BLaER1 (cell line): ENCODE measurements at regions not wholly inside any gene's neighbourhood (a gene's known extent, or its start where the extent isn't known, plus 50 kb on each side); places are given as distances from the start of the nearest gene placed in this dataset.

ENCODE experiments used
- H3K27ac ChIP-seq: shearing (Covaris generic); formaldehyde crosslinking; 2 replicates; pipeline ENCODE4 v1.8.1; 2022
- H3K27me3 ChIP-seq: shearing (Covaris generic); formaldehyde crosslinking; 2 replicates; pipeline ENCODE4 v1.8.1; 2022
- H3K36me3 ChIP-seq: shearing (Covaris generic); formaldehyde crosslinking; 2 replicates; pipeline ENCODE4 v1.8.1; 2022
- H3K4me1 ChIP-seq: shearing (Covaris generic); formaldehyde crosslinking; 2 replicates; pipeline ENCODE4 v1.8.1; 2022
- H3K4me2 ChIP-seq: shearing (Covaris generic); formaldehyde crosslinking; 2 replicates; pipeline ENCODE4 v1.8.1; 2022
- H3K4me3 ChIP-seq: shearing (Covaris generic); formaldehyde crosslinking; 2 replicates; pipeline ENCODE4 v1.8.1; 2022
- H3K9ac ChIP-seq: shearing (Covaris generic); formaldehyde crosslinking; 2 replicates; pipeline ENCODE4 v1.8.1; 2022
- H3K9me3 ChIP-seq: shearing (Covaris generic); formaldehyde crosslinking; 2 replicates; pipeline ENCODE4 v1.8.1; 2022
- H4K20me1 ChIP-seq: shearing (Covaris generic); formaldehyde crosslinking; 2 replicates; pipeline ENCODE4 v1.8.1; 2022
- Cebpa-rat ChIP-seq: shearing (Covaris generic); IDR thresholded peaks from 2 replicates; pipeline ENCODE4 v1.8.1; 2022

DNA sequence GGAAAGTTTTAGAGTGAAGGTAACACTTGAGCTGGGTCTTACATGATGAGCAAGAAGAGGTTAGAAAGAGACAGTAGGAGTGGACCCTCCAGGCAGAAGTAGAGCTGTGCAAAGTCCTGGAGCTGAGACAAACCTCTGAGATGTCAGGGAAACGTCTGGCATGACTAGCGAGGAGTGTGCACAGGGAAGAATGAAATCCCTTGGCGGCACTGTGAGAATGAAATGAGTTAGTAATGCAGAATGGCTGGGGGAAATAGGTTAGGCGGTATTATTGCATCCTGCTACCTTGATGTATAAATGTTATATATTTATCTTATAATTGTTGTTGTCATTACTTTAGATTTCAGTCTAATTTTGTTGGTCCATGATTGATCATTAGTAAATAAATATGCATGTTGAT is 457.9 kb upstream of the CCL2 start:
- Histone ChIP-seq H4K20me1 (no peaks in the 10 kb centered on the region), H3K9me3 (no peaks in the 10 kb centered on the region), H3K4me2 (no peak overlapping the region), H3K4me1 (no peaks in the 10 kb centered on the region), H3K4me3 (no peak overlapping the region), H3K27ac (no peak overlapping the region), H3K27me3 (no peaks in the 10 kb centered on the region), H3K36me3 (no peaks in the 10 kb centered on the region), H3K9ac (no peak overlapping the region)
- TF ChIP-seq Cebpa-rat = no peak

DNA sequence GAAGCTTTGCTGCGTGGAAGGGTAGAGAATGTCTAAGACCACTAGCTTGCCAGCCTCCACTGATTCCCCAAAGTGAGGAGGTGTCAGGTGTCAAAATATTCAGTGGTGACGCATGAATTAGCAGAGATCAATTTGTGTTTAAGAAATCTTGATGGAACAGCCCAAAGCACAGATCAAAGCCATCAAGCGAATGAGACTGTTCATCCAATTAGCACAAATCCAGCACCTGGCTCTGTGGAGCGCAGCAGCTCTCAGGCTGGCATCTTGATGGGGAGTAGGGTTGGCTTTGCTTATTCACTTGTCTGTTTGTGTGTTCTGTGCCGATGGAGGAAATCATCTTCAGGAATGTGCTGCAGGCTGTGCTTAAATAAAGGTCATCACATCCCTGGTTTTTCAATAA is 456.8 kb upstream of the CCL2 start:
- Histone ChIP-seq H3K9me3 (no peaks in the 10 kb centered on the region), H3K4me2 (no peak overlapping the region), H3K4me1 (no peaks in the 10 kb centered on the region), H3K36me3 (no peaks in the 10 kb centered on the region), H4K20me1 (no peaks in the 10 kb centered on the region), H3K9ac (no peak overlapping the region), H3K27me3 (no peaks in the 10 kb centered on the region), H3K27ac (no peak overlapping the region), H3K4me3 (no peak overlapping the region)
- no peak for TF ChIP-seq Cebpa-rat

DNA sequence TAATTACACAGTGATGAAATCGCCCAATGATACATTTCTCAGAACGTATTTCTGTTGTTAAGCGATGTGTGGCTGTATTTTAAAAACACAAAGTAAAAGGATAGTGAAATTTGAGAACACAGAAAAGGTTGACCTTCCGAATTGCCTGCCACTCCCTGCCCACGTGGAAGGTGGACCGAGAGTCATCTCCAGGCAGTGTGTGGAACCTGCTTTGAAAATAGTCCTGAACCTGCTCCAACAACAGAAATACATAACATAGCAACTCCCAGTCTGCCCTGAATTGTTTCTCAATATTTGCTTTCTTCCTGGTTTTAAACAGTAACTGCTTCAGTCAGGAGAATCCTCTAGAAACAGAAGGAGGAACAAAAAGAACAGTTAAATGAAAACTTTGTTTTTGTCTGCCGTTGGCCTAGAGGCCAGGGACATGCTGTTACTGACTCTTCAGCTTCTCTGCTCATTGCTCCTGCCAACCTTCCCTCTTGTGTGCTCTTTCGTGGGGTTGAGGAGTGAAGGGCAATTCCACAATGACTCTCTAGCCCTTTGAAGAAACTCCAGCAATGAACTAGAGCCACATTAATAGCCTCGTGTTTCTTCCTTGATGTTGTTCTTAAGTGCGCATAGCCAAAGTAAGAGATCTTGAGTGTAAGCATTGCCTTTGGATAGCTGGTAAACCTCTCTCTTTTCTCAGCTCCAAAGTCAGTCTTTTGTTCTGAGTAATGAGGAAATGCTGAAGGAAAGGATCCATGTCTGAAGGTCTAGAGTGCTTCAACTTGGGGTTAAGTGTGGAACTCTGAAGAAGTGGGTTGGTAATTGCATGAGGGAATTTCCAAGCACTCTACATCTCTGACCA is 452.5 kb upstream of the CCL2 start:
- Histone ChIP-seq H3K4me2 (no peak overlapping the region), H3K9ac (no peak overlapping the region), H4K20me1 (no peaks in the 10 kb centered on the region), H3K27me3 (no peaks in the 10 kb centered on the region), H3K4me1 (no peaks in the 10 kb centered on the region), H3K9me3 (no peaks in the 10 kb centered on the region), H3K27ac (no peak overlapping the region), H3K36me3 (no peaks in the 10 kb centered on the region), H3K4me3 (no peak overlapping the region)
- no peak for TF ChIP-seq Cebpa-rat

DNA sequence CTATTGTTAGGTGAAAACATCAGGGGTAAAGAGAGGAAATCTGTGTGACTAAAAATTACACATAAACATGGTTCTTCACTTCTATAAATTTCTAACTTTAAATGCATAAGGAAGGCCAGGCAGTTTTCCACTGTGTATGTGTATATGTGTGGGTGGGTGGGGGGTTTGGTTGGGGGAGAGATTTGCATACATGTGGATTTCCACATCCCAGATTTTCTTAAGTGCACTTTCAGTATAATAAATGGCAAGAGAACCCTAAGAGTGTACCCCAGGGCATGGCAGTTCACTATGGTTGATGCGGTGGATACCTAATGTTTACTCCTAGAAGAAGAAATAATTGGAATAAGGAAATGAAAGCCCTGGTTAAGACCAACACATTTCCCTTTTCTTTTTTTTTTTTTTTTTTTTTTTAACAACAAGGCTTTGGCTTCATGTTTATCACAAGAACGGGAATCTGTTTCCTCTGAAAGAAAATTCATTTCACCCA is 451.8 kb upstream of the CCL2 start:
- Histone ChIP-seq H3K4me1 (no peaks in the 10 kb centered on the region), H3K9ac (no peak overlapping the region), H3K27me3 (no peaks in the 10 kb centered on the region), H3K36me3 (no peaks in the 10 kb centered on the region), H3K4me2 (no peak overlapping the region), H3K4me3 (no peak overlapping the region), H4K20me1 (no peaks in the 10 kb centered on the region), H3K27ac (no peak overlapping the region), H3K9me3 (no peaks in the 10 kb centered on the region)
- no peak for TF ChIP-seq Cebpa-rat

DNA sequence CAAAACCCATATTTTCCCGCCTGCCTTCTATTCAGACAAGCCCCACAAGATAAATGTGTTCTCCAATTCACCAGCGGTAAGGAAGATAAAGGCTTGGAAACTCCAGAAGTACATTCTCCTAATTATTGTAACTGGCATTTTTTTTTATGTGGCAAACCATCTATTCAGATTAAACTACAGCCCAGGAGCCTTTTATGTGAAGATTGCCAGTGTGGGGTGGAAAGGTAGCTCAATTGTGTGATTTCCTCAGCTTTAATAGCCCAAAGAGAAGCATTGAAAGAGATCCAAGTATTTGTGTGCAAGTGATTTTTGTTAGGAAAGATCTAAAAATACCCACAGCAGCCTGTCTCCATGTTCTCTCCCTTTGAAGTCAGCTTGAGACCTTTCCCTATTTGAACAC is 451.4 kb upstream of the CCL2 start:
- TF ChIP-seq Cebpa-rat = no peak
- Histone ChIP-seq H4K20me1 (no peaks in the 10 kb centered on the region), H3K27ac (no peak overlapping the region), H3K4me3 (no peak overlapping the region), H3K27me3 (no peaks in the 10 kb centered on the region), H3K36me3 (no peaks in the 10 kb centered on the region), H3K4me2 (no peak overlapping the region), H3K9ac (no peak overlapping the region), H3K9me3 (no peaks in the 10 kb centered on the region), H3K4me1 (no peaks in the 10 kb centered on the region)

DNA sequence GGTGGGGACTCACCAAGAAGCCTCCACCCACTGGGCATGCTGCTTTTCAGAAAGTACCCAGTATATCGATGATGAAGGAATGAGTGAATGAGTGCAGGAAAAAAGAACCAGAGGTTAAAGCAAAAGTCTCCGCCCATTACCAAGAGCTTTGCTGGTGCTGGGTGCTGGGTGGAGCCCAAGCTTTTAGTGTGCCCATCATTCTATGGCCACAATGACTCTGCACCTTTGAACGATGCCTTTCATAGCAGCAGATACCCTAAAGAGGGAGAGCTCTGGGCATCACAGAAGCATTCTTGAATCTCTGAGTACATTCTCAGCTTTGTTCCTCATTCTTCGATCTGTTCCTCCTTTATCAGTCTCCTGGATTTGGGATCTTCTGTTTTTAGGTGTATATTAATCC is 450.7 kb upstream of the CCL2 start:
- Histone ChIP-seq H3K4me1 (no peaks in the 10 kb centered on the region), H3K9me3 (no peaks in the 10 kb centered on the region), H4K20me1 (no peaks in the 10 kb centered on the region), H3K27me3 (no peaks in the 10 kb centered on the region), H3K36me3 (no peaks in the 10 kb centered on the region), H3K4me2 (no peak overlapping the region), H3K27ac (no peak overlapping the region), H3K4me3 (no peak overlapping the region), H3K9ac (no peak overlapping the region)
- TF ChIP-seq Cebpa-rat = no peak

DNA sequence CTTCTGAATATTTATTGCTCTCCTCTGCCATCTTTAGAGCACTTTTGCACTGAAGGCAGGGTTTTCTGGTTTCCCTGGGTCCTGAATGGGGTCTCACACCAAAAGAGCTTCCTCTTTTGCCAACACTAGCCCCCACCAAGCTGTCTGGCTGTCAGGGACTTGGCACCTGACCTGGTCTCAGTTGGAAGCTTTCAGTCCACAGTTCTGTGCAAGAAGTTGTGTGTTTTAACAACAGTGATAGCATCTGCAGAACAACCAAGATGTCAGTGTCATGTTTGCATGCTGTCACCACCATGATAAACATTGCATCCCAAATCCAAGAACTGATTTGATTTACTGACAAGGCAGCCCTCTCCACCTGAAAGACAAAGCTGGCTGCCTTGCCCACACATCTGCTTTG is 448.5 kb upstream of the CCL2 start:
- Histone ChIP-seq H3K27ac (no peak overlapping the region), H3K9ac (no peak overlapping the region), H3K4me2 (no peak overlapping the region), H3K36me3 (no peaks in the 10 kb centered on the region), H3K4me1 (peaks cover 8% of the 10 kb centered on the region; the same call in 1 of the 2 replicates), H4K20me1 (no peaks in the 10 kb centered on the region), H3K9me3 (no peaks in the 10 kb centered on the region), H3K4me3 (no peak overlapping the region), H3K27me3 (no peaks in the 10 kb centered on the region)
- no peak for TF ChIP-seq Cebpa-rat

DNA sequence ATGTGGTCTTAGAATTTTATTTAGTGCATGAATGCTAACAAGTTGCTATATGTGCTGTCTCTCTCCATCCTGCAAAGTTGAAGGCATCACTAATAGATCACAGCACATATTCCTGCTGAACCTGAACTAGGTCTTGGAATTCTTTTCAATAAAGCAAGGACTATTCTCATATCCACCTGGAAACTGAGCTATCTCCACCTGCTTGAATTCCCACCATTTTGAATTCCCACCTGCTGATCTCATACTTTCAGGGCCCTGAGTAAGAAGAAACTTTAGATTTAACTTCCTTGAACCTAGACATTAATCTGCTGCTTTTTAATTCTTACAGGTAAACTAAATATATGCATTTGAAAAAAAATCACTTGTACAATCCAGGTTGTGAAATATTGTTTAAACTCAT is 445.3 kb upstream of the CCL2 start:
- H4K20me1 ChIP-seq = peaks cover 10% of the 10 kb centered on the region; the same call in 1 of the 2 replicates
- TF ChIP-seq Cebpa-rat = no peak
- H3K4me1 ChIP-seq = peaks cover 33% of the 10 kb centered on the region
- no peaks in the 10 kb centered on the region for H3K36me3 ChIP-seq
- no peaks in the 10 kb centered on the region for H3K9me3 ChIP-seq
- no peak overlapping the region for H3K4me3 ChIP-seq
- no peak overlapping the region for H3K9ac ChIP-seq
- peaks cover 6% of the 10 kb centered on the region; the same call in 1 of the 2 replicates for H3K27me3 ChIP-seq
- no peak overlapping the region for H3K27ac ChIP-seq
- H3K4me2 ChIP-seq = no peak overlapping the region

DNA sequence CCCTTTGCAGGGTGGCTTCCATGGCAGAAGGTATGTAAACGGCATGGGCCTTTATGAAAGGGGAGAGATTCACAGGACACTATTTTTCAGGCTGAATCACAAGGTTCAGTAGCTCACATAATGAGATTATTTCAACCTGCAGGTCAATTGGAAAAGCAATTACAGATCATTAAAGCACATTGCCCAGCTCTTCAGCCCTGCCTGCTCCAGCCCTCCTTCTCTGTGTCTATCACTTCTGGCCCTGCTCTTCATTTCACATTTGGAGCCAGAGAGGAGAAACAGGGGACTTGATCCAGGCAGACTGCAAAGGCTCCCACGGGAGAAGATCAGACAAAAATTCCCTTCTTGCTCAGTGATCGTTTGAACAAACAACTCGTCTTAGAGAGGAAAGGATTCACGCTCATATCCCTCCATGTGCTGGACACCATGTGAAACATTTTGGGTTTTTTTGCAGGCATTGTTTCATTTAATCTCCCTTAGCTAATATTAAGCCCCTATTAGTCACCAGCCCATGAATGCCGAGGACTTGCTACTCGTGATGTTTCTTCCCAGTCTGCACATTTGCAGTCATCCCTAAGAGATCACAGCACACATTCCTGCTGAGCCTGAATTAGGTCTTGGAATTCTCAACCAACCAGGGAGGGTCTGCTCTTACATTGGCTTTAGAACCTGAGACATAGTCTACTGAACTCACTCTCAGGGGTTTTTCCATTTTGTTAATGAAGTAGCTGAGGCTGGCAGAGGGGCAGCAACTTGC is 443.9 kb upstream of the CCL2 start:
- Histone ChIP-seq H4K20me1 (peaks cover 10% of the 10 kb centered on the region; the same call in 1 of the 2 replicates), H3K4me3 (no peak overlapping the region), H3K4me2 (no peak overlapping the region), H3K36me3 (no peaks in the 10 kb centered on the region), H3K9ac (no peak overlapping the region), H3K4me1 (peaks cover 38% of the 10 kb centered on the region), H3K9me3 (no peaks in the 10 kb centered on the region), H3K27ac (no peak overlapping the region), H3K27me3 (peaks cover 6% of the 10 kb centered on the region; the same call in 1 of the 2 replicates)
- TF ChIP-seq Cebpa-rat = no peak

DNA sequence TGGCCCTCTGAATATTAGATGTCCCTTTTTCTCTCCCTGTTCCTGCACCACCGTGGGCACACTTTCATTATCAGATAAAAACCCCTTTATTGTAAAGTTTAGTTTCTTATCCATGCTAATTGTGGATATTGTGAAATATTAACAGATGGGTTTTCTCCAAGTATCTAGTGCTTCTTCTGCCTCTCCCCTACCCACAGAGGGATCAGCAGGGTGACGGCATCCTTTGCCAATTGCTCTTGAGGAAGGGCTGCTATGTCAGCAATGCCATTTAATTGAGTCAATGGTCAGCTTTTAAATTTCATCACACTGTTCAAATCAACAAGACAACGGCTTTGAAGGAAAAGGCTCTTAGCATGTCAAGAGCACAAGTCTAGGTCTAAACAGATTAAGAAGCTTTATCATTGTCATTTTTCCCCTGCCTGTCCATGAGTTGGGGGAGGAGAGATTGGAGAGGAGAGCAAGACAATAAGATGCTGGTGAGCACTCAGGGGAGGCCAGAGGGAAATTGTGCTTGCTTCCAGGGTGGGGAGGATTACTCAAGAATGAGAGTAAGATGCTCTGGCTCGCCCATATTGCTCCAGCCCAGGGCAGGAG is 443.0 kb upstream of the CCL2 start:
- Histone ChIP-seq H3K27ac (no peak overlapping the region), H3K9me3 (no peaks in the 10 kb centered on the region), H3K4me1 (peaks cover 38% of the 10 kb centered on the region), H3K9ac (no peak overlapping the region), H3K27me3 (peaks cover 6% of the 10 kb centered on the region; the same call in 1 of the 2 replicates), H3K4me3 (no peak overlapping the region), H3K36me3 (no peaks in the 10 kb centered on the region), H4K20me1 (peaks cover 10% of the 10 kb centered on the region; the same call in 1 of the 2 replicates), H3K4me2 (no peak overlapping the region)
- TF ChIP-seq Cebpa-rat = no peak
